ENCODE measurements at regions not wholly inside any gene's neighbourhood (a gene's known extent, or its start where the extent isn't known, plus 50 kb on each side); places are given as distances from the start of the nearest gene placed in this dataset.

DNA sequence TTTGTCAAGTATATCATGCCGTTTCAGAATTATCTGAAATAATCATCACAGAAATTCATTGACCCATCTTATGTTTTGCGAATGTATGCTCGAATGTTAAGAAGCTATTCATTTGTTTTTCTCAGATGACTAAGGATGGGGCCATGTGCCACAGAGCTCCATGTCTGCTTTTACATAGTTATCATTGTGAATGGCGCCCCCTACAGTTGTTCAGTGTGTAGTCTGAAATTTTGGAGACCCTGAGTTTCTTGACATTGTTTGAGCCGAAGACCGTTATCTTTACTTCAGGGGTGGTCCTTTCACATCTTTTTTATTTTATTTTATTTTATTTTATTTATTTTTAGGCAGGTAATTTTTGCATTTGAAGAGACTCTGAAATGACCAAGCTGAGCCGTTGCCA, 972.0 kb upstream of the RBFOX1 start:
- Histone ChIP-seq H3K4ac (ENCODE audit: low read depth, low read length) (no peak overlapping the region), H3K36me3 (ENCODE audit: control insufficient read depth, insufficient read depth, low read length) (no peaks in the 10 kb centered on the region), H3K14ac (replicated peaks; ENCODE audit: low read depth, low read length) (no peak overlapping the region), H3K4me1 (ENCODE audit: control insufficient read depth, insufficient read depth, low read length) (no peaks in the 10 kb centered on the region), H3K27ac (ENCODE audit: insufficient read depth, low read length) (no peak overlapping the region), H2AK9ac (replicated peaks; ENCODE audit: low read depth, low read length, poor library complexity) (no peak overlapping the region), H4K91ac (ENCODE audit: insufficient read depth, low read depth, low read length) (no peak overlapping the region), H3K4me3 (ENCODE audit: insufficient read depth, low read depth, low read length) (no peak overlapping the region), H4K5ac (ENCODE audit: low read depth, low read length) (no peak overlapping the region), H3K9ac (ENCODE audit: low read depth, low read length) (no peak overlapping the region), H3K4me2 (ENCODE audit: low read depth, low read length) (no peak overlapping the region), H2BK120ac (ENCODE audit: low read depth, low read length) (no peak overlapping the region), H2AK5ac (ENCODE audit: low read depth, low read length) (no peak overlapping the region), H2BK5ac (ENCODE audit: low read depth, low read length, poor library complexity, severe bottlenecking) (no peak overlapping the region), H3K56ac (ENCODE audit: extremely low read depth, insufficient read depth, low read length) (no peak overlapping the region), H4K20me1 (ENCODE audit: insufficient read depth, low read length) (no peaks in the 10 kb centered on the region), H2BK15ac (ENCODE audit: low read depth, low read length) (no peak overlapping the region), H4K8ac (ENCODE audit: low read depth in 2 of 2, low read length in 2 of 2) (no peak overlapping the region), H3K23ac (ENCODE audit: low read depth, low read length) (no peak overlapping the region), H3K79me1 (ENCODE audit: low read depth in 1 of 2, low read length in 2 of 2) (no peaks in the 10 kb centered on the region), H2BK20ac (ENCODE audit: low read depth, low read length) (no peak overlapping the region), H3K27me3 (ENCODE audit: control insufficient read depth, insufficient read depth, low read length) (no peaks in the 10 kb centered on the region), H3K9me1 (ENCODE audit: insufficient read depth, low read length) (no peaks in the 10 kb centered on the region), H2AFZ (replicated peaks; ENCODE audit: low read length, poor library complexity) (no peak overlapping the region), H3K9me3 (ENCODE audit: control insufficient read depth, insufficient read depth, low read length) (peaks cover 2% of the 10 kb centered on the region), H3K18ac (ENCODE audit: low read depth, low read length) (no peak overlapping the region)
- no CpG with 5 or more reads among the region's 7 CpGs for WGBS, 2 experiments (ENCODE audit: extremely low coverage in 2 of 2, insufficient read length in 1 of 2)
- in situ Hi-C loops (cut with MboI; ENCODE audit: low sequenced_read_pairs) (no loop called here), intact Hi-C loops (cut with micrococcal nuclease) (no loop called here), dilution Hi-C loops (cut with HindIII; ENCODE audit: low sequenced_read_pairs, unreplicated experiment) (no loop called here)
- ChIA-PET POLR2A (ENCODE audit: unreplicated experiment) (no interaction called here), CTCF (no interaction called here)
- ATAC-seq (ENCODE audit: low read depth) (no peak), DNase-seq (no peak)
- TF ChIP-seq MXI1 (IDR thresholded peaks at IDR 0.05; ENCODE audit: borderline replicate concordance, low read depth, low read length) (no peak), RCOR1 (IDR thresholded peaks at IDR 0.05; ENCODE audit: insufficient replicate concordance, low read length) (no peak), POLR2A (IDR thresholded peaks at IDR 0.05; ENCODE audit: low read depth, low read length) (no peak), MAFK (IDR thresholded peaks at IDR 0.05; ENCODE audit: low read depth, low read length) (no peak), MAZ (IDR thresholded peaks at IDR 0.05; ENCODE audit: borderline replicate concordance, low read depth, low read length) (no peak), SMC3 (IDR thresholded peaks at IDR 0.05; ENCODE audit: low read depth, low read length) (no peak), CEBPB (IDR thresholded peaks at IDR 0.05; ENCODE audit: low read depth, low read length) (no peak), NFE2L2 (IDR thresholded peaks at IDR 0.05; ENCODE audit: low read depth, low read length) (no peak), FOS (IDR thresholded peaks at IDR 0.05; ENCODE audit: low read depth, low read length) (no peak), CHD1 (IDR thresholded peaks at IDR 0.05; ENCODE audit: low read depth, low read length) (no peak), RFX5 (IDR thresholded peaks at IDR 0.05; ENCODE audit: low read depth, low read length) (no peak), BHLHE40 (IDR thresholded peaks at IDR 0.05; ENCODE audit: low read depth, low read length) (no peak), RAD21 (IDR thresholded peaks at IDR 0.05; ENCODE audit: low read length) (no peak)
- TF ChIP-seq, protein P1, sequence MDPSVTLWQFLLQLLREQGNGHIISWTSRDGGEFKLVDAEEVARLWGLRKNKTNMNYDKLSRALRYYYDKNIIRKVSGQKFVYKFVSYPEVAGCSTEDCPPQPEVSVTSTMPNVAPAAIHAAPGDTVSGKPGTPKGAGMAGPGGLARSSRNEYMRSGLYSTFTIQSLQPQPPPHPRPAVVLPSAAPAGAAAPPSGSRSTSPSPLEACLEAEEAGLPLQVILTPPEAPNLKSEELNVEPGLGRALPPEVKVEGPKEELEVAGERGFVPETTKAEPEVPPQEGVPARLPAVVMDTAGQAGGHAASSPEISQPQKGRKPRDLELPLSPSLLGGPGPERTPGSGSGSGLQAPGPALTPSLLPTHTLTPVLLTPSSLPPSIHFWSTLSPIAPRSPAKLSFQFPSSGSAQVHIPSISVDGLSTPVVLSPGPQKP (IDR thresholded peaks at IDR 0.05; ENCODE audit: borderline replicate concordance, low read depth, low read length) = no peak
- TF ChIP-seq, protein P2, sequence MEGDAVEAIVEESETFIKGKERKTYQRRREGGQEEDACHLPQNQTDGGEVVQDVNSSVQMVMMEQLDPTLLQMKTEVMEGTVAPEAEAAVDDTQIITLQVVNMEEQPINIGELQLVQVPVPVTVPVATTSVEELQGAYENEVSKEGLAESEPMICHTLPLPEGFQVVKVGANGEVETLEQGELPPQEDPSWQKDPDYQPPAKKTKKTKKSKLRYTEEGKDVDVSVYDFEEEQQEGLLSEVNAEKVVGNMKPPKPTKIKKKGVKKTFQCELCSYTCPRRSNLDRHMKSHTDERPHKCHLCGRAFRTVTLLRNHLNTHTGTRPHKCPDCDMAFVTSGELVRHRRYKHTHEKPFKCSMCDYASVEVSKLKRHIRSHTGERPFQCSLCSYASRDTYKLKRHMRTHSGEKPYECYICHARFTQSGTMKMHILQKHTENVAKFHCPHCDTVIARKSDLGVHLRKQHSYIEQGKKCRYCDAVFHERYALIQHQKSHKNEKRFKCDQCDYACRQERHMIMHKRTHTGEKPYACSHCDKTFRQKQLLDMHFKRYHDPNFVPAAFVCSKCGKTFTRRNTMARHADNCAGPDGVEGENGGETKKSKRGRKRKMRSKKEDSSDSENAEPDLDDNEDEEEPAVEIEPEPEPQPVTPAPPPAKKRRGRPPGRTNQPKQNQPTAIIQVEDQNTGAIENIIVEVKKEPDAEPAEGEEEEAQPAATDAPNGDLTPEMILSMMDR (conservative IDR thresholded peaks at IDR 0.05; ENCODE audit: low read depth, low read length) = no peak
- TF ChIP-seq, protein P3, sequence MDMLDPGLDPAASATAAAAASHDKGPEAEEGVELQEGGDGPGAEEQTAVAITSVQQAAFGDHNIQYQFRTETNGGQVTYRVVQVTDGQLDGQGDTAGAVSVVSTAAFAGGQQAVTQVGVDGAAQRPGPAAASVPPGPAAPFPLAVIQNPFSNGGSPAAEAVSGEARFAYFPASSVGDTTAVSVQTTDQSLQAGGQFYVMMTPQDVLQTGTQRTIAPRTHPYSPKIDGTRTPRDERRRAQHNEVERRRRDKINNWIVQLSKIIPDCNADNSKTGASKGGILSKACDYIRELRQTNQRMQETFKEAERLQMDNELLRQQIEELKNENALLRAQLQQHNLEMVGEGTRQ (IDR thresholded peaks at IDR 0.05; ENCODE audit: low read depth, low read length) = no peak
- no TSS peak for BruUV-seq (replicated peaks)
